BLaER1 treated with 17β-estradiol and CSF1 and Interleukin-3, amounts not matched to agents 10 nM and 100 nM (cell line): ENCODE measurements at regions not wholly inside any gene's neighbourhood (a gene's known extent, or its start where the extent isn't known, plus 50 kb on each side); places are given as distances from the start of the nearest gene placed in this dataset.

ENCODE experiments used
- H3K27ac ChIP-seq, 11 experiments: shearing (Covaris generic); formaldehyde crosslinking; 2 replicates each; pipeline ENCODE4 v1.8.1; 2022
- H3K27me3 ChIP-seq, 11 experiments: shearing (Covaris generic); formaldehyde crosslinking; 2 replicates each; pipeline ENCODE4 v1.8.1; 2022
- H3K36me3 ChIP-seq, 11 experiments: shearing (Covaris generic); formaldehyde crosslinking; 2 replicates each; pipeline ENCODE4 v1.8.1; 2022
- H3K4me1 ChIP-seq, 10 experiments: shearing (Covaris generic); formaldehyde crosslinking; 2 replicates each; pipeline ENCODE4 v1.8.1; 2022
- H3K4me2 ChIP-seq, 11 experiments: shearing (Covaris generic); formaldehyde crosslinking; 2 replicates each; pipeline ENCODE4 v1.8.1; 2022
- H3K4me3 ChIP-seq, 10 experiments: shearing (Covaris generic); formaldehyde crosslinking; 2 replicates each; pipeline ENCODE4 v1.8.1; 2022
- H3K9ac ChIP-seq, 11 experiments: shearing (Covaris generic); formaldehyde crosslinking; 2 replicates each; pipeline ENCODE4 v1.8.1; 2022
- H3K9me3 ChIP-seq, 11 experiments: shearing (Covaris generic); formaldehyde crosslinking; replicated peaks in 1 of 11; 2 replicates each; pipeline ENCODE4 v1.8.1; 2022
- H4K20me1 ChIP-seq, 11 experiments: shearing (Covaris generic); formaldehyde crosslinking; 2 replicates each; pipeline ENCODE4 v1.8.1; 2022
- Cebpa-rat ChIP-seq, 11 experiments: shearing (Covaris generic); IDR thresholded peaks; 2 replicates each; pipeline ENCODE4 v1.8.1; 2022

DNA sequence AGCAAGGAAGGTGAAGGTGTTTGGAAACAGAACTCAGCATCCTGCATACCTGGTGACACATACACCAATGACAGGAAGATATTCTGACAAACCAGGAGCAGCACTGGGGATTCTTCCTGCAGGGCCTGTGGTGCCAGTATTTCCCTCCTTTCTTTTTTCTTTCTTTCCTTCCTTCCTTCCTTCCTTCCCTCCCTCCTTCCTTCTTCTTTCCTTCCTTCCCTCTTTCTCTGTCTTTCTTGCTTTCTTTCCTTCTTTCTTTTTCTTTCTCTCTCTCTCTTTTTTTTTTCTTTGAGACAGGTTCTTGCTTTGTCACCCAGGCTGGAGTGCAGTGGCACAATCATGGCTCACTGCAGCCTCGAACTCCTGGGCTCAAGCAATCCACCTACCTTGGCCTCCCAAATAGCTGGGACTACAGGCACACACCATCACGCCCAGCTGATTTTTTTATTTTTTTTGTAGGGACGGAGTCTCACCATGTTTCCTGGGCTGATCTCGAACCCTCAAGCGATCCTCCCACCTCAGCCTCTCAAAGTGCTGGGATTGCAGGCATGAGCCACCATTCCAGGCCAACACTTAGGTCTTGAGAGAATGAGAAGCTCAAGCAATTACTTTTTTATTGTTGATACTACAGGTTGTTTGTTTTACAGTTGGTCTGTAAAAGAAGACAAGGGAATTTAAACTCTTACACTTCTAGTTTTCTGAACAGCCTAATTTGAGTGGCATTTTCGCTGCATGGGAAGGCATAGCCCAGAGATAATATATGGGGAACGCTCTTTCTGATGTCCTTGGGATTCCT lies 54.7 kb upstream of the GATA6 start:
- Histone ChIP-seq H3K9me3 (no peaks in the 10 kb centered on the region), H3K9ac (no peak overlapping the region), H3K27ac (no peak overlapping the region), H3K4me3 (no peak overlapping the region), H3K27me3 (no peaks in the 10 kb centered on the region), H3K36me3 (no peaks in the 10 kb centered on the region), H4K20me1 (no peaks in the 10 kb centered on the region), H3K4me1 (peaks cover 0 to 5% (median 2%) of the 10 kb centered on the region in 10 experiments; a peak in 13 of 20 replicates), H3K4me2 (no peak overlapping the region)
- no peak for TF ChIP-seq Cebpa-rat (IDR thresholded peaks at IDR 0.05)

DNA sequence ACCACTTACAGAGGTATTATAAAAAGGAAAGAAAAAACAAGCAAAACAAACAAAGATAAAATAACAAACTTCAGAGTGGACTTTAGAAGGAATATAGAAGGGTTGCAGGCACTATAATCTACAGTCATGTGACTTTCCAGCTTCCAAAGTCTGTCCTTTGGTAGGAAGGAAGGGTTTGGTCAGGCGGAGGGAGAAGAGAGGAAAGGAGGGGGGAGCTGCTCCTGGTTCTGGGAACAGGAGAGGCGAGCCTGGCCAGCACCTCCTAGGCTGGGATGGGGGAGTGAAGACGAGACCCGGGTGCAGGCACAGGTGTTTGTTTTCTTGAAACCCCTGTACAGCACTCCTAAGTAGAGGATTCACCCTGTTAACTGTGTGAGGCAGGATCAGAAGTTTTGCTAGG lies 53.8 kb upstream of the GATA6 start:
- Histone ChIP-seq H4K20me1 (no peaks in the 10 kb centered on the region), H3K9ac (no peak overlapping the region), H3K4me3 (no peak overlapping the region), H3K36me3 (no peaks in the 10 kb centered on the region), H3K27me3 (no peaks in the 10 kb centered on the region), H3K4me2 (no peak overlapping the region), H3K27ac (no peak overlapping the region), H3K4me1 (0 out of 20 replicates have a peak, but pooled peaks cover 0 to 3% (median 0%) of the 10 kb centered on the region in 10 experiments), H3K9me3 (peaks cover 0 to 4% (median 0%) of the 10 kb centered on the region in 11 experiments; a peak in 5 of 22 replicates)
- TF ChIP-seq Cebpa-rat (IDR thresholded peaks at IDR 0.05), result no peak
